GM21381 (cell line): ENCODE measurements at regions not wholly inside any gene's neighbourhood (a gene's known extent, or its start where the extent isn't known, plus 50 kb on each side); places are given as distances from the start of the nearest gene placed in this dataset.
"Not testable (repeated sequence)": the region's sequence is repeated elsewhere in the genome, so short reads cannot be mapped to it uniquely, and the experiment has no call there.

Experiments
- ATAC-seq: cut with Tn5 transposase; IDR thresholded peaks from one replicate; pipeline ENCODE4 v1.9.1; 2021; ENCODE audit warnings: mild to moderate bottlenecking, moderate library complexity; ENCODE audit not compliant: unreplicated experiment

- ATAC-seq = no peak
Observed at GRCh38 chr5:109989161-109989560, 299.4 kb downstream of the MAN2A1 start.

GRCh38 chr5:109989994-109990722, 300.4 kb downstream of the MAN2A1 start:
- no peak for ATAC-seq

GRCh38 chr5:109990723-109991359, 301.1 kb downstream of the MAN2A1 start:
- no peak for ATAC-seq

GRCh38 chr5:109992264-109992915, 302.7 kb downstream of the MAN2A1 start:
- ATAC-seq = no peak

- ATAC-seq = no peak
Observed at GRCh38 chr5:109994135-109994534, 304.4 kb downstream of the MAN2A1 start.

- no peak for ATAC-seq
Observed at GRCh38 chr5:109996246-109996645, 306.5 kb downstream of the MAN2A1 start.

GRCh38 chr5:109997161-109997560, 307.4 kb downstream of the MAN2A1 start:
- ATAC-seq = no peak

- ATAC-seq = no peak
Observed at GRCh38 chr5:109998208-109998607, 308.5 kb downstream of the MAN2A1 start.

GRCh38 chr5:109998726-109999125, 309.0 kb downstream of the MAN2A1 start:
- ATAC-seq = no peak

- ATAC-seq = no peak
Observed at GRCh38 chr5:110001648-110002047, 311.9 kb downstream of the MAN2A1 start.

- no peak for ATAC-seq
Observed at GRCh38 chr5:110002652-110003051, 312.9 kb downstream of the MAN2A1 start.

- ATAC-seq = not testable (repeated sequence)
Observed at GRCh38 chr5:110005907-110006562, 316.3 kb downstream of the MAN2A1 start.

- no peak for ATAC-seq
Observed at GRCh38 chr5:110007101-110007500, 317.4 kb downstream of the MAN2A1 start.

- ATAC-seq = no peak
Observed at GRCh38 chr5:110008131-110008530, 318.4 kb downstream of the MAN2A1 start.

GRCh38 chr5:110012145-110012544, 322.4 kb downstream of the MAN2A1 start:
- ATAC-seq = no peak

- no peak for ATAC-seq
Observed at GRCh38 chr5:110013017-110013416, 323.3 kb downstream of the MAN2A1 start.

GRCh38 chr5:110017854-110018253, 328.1 kb downstream of the MAN2A1 start:
- no peak for ATAC-seq

GRCh38 chr5:110018509-110018908, 328.8 kb downstream of the MAN2A1 start:
- ATAC-seq = no peak

- ATAC-seq = no peak
Observed at GRCh38 chr5:110019119-110019518, 329.4 kb downstream of the MAN2A1 start.

- ATAC-seq = no peak
Observed at GRCh38 chr5:110019780-110020179, 330.1 kb downstream of the MAN2A1 start.

GRCh38 chr5:110021251-110021650, 331.5 kb downstream of the MAN2A1 start:
- no peak for ATAC-seq

GRCh38 chr5:110025160-110025559, 335.4 kb downstream of the MAN2A1 start:
- no peak for ATAC-seq
